ENCODE measurements at regions not wholly inside any gene's neighbourhood (a gene's known extent, or its start where the extent isn't known, plus 50 kb on each side); places are given as distances from the start of the nearest gene placed in this dataset.

GRCh38 chr5:102681403-102681983, 73.6 kb upstream of the PAM start:
- TF ChIP-seq CTCF (conservative IDR thresholded peaks at IDR 0.05; ENCODE audit: low read length) (peak; percentile 85), EZH2phosphoT487 (IDR thresholded peaks at IDR 0.05; ENCODE audit: borderline replicate concordance, low read depth, low read length) (no peak)

All from OCI-LY7 (cell line).